Smooth muscle cell of the brain vasculature (primary cell): ENCODE measurements at regions not wholly inside any gene's neighbourhood (a gene's known extent, or its start where the extent isn't known, plus 50 kb on each side); places are given as distances from the start of the nearest gene placed in this dataset.

Experiments used
- DNase-seq: peaks from one replicate; pipeline ENCODE4 v3.0.0-alpha.2; 2012; ENCODE audit warnings: low read depth, low spot score

DNA sequence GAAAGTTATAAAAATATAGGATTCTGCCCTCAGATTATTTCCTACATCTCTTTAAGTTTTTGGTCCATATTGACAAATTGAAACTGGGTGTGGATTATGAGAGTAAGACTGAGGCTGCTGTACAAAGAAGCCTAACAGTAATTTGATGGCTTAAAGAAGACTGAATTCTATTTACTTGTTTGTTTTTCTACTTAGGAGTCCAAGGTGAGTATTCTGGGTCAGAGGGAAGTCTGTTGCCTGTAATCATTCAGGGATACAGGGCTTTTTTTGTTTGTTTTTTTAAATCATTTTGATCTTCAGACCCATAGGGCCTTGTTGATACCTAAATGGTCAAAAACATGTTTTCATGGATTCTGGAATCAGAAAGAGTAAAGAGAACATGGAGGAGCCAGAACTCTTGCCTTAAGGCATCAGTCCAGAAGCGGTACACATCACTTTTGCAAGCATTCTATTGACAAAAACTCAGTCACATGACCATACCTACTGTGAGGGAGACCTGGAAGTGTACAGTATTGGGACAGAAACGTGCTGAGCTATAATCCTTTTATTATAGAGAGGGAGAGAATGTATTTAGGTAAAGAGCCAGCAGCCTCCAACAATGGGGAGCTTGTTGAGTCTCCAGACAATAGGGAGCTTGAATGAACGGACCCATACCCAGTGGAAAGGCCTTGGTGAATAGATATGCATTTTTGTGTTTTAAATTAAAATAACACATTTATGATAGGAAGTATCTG is 102.7 kb downstream of the LRRC70 start:
- no peak for DNase-seq

DNA sequence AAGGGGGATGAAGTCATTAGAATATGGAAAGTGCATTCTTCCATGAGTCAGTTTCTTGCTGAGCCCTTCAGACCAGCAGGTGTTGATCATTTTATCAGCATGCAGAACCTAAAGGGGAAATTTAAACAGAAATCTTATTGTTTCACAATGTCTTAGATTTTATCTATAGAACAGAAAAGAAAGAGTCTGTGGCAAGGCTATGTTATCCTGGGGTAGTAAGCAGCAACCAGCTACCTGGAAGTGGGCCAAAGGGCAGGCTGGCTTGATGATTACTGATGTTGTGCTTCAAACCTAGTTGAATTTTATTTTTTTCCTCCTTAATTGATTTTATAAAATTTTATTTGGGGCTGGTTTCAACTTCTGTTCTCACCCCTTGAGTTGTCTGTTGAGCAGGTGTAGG is 101.5 kb downstream of the LRRC70 start:
- no peak for DNase-seq
